HG03280 (cell line): ENCODE measurements at regions not wholly inside any gene's neighbourhood (a gene's known extent, or its start where the extent isn't known, plus 50 kb on each side); places are given as distances from the start of the nearest gene placed in this dataset.
"Not testable (repeated sequence)": the region's sequence is repeated elsewhere in the genome, so short reads cannot be mapped to it uniquely, and the experiment has no call there.

Source experiments
- ATAC-seq: cut with Tn5 transposase; IDR thresholded peaks from one replicate; pipeline ENCODE4 v1.9.1; 2021; ENCODE audit warnings: mild to moderate bottlenecking, moderate library complexity; ENCODE audit not compliant: unreplicated experiment

DNA sequence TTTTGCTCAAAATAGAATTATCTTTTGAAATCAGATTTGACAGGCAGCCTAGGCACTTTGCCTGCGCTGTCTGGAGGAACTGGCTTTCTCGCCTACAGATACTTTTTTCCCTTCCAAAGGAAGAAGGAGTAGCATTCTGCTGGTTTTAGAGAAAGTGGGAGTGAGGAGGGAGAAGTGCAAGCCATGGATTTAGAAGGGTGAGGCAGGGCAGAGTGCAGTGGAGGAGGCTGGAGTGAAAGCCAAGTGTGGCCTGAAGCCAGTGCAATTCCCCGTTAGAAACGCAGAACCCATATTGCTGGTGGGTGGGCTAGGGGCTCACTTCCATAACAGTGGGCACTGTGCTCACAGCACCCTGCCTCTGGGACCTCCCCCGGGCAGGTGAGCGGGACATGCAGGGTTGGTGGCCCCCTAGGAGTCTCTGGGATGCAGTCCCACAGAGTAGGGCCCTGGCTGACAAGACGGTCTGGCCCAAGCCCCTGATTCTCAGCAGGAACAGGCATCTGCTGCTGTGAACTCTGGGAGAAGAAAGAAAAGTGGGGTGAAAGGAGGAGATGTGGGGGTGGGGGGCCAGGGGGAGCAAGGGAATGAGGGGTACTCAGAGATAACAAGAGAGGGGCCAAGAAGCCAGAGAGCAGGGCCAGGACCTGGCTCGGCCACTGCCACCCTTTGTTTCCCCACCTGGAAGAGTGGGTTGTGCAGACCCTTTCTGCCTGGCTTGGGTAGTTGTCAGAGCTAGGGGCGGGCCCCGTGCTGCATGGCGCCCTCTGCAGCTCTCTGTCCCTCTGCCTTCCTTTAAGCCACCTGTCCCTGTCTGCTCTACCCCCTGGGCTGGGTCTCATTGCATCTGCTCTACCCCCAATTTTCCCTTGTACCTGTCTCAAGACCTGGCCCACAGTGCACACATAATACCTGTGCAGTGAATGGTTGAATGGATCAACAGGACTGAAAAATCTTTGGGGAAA lies 273.5 kb upstream of the HS6ST1 start:
- no peak for ATAC-seq

DNA sequence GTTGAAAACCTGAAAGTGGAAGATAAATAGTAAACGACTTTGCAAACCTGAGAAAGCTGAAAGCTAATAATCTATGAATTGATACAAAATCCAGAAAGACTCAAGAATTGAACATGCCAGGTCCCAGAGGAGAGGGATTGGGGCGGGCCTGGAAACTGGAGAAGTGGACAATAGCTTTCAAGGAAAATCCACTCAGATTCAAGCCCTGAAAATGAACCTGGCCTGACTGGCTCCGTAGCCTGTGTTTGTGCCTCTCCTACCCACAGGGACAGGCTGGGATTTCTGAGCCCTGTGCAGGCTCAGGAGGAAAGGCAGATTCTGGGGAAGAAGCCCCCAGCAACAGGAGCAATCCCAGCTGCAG lies 274.8 kb upstream of the HS6ST1 start:
- no peak for ATAC-seq

DNA sequence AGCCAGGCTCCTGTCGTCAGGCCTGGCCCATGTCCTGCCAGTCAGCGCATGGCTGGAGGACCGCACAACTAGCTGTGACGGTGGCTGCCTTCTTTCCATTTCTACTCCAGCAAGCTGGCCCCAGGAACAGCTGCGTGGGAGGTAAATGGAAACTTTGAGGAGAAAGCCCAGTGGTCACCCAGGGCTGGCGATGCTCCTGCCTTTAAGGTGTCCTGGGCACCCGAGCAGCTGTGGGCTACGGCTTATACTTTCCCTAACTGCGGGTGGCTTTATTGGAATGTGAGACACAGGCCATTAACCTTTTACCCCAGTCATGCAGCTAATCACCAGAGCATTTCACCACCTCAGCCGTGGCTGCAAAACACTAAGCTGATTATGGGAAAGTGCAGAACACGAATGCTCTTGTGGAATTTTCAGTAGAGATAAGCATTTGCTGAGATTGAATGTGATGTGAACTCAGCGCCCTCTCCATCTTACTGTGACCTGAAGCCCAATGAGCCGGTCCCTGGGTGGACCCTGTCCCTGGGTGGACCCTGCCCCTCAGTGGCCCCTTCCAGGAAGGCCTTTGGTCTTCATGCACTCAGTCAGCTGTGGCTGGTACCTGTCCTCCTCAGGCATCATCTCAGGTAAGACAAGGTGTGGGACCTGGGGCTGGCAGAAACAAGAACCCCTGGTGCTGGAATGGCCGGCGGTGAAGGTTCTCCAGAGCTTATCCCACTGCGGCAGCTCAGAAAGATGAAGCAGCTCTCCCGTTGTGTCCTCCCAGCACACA lies 275.4 kb upstream of the HS6ST1 start:
- ATAC-seq = no peak

DNA sequence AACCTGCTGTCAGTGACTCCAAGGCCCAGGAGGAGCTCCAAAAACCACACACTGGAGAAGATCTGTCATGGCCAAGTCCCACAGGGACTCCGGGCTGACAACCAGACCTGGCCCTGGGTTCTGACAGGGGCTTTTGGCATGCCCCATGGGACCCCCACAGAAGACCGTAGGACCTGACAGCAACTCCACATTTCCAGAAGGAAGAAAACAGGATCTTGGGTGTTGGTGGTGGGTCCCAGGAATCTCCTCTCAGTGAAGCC lies 275.9 kb upstream of the HS6ST1 start:
- ATAC-seq = no peak

DNA sequence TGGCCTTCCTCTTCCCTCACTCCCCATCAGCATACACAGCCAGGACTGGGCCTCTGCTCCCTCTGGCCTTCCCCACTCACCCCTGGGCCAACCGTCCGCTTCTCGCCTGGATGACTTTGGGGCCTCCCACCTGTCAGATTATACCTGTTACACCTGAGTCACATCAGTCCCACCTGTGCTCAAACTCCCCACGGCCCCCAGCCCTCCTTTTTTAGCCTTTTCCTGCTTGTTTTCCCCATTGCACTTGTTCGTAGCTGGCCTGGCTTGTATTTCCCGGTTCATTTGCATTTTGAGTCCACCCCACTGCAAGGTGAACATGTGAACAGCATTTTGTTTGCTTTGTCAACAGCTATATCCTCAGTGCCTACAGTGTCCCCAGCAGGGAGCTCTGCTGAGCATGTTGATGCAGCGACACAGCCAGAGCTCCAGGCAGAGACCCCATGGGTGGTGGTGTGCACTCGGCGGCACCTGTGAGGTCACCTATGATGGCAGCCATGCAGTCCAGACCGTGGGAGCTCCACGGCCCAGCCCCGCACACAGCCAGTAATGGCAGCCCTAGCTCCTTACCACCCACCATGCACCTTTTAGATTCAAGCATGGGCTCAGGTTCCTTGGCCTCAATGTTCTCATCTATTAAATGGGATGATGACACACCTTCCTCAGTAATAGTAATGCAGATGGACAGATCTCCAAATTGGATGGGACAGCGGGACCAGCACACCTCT lies 276.4 kb upstream of the HS6ST1 start:
- ATAC-seq = no peak

DNA sequence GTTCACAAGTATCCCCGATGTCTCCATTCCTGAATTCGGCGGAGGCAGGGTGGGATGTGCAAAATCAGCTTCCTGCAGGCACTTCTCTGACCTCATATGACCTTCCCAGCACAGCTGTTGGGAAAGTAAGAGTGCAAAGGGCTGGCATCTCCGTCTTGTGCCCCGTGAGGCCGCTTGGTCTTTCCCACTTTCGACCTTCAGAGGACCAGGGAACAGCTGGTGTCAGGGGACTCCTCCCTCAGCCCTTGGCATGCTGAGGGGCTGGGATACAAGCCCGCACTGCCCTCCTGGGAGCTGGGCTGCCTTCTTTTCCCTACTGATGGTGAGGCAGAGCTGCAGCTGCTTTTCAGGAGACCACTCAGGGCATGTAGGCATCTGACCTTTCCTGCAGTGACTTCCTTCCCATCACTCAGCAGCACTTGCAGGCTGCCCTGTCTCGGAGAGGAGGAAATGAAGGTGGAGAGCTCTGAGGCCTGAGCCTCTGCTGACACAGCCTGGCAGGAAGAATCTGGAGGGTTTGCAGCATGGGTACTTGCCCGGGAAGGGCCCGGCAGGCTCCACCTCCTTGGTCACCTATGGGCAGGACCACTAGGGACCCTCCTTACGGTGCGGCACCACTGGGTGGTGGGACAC lies 277.2 kb upstream of the HS6ST1 start:
- no peak for ATAC-seq

DNA sequence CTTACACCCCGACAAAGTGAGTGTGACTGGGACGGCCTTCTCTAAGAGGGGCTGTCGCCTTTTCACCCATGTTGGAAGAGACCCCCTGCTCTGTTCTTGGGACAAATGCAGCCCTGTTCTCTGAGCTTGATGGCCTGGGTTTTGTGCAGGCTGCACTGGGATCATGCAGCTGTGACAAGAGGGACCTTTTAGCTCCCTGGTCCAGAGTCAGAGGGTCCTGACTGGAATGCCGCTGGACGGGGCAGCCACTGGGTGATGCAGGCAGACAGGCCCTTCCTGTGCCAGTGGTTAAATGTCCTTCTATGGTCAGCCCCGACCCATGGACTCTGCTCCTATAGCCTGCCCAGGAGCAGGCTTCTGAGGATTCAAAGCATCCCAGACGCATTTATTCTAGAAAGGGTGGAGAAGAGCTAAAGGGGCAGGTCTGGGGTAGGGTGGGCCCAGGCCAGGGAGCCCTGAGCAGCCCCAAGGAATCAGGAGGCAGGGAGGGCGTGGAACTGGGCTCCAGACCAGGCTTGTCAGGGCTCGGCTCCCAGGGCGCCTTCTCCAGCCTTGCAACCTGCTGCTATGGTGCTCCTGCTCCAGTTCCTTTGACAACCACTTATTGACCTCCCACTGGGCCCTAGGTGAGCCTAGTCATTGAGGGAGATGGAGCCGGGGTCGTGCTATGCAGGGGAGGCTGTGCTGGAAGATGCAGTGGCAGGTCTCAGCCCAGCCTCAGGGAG lies 277.9 kb upstream of the HS6ST1 start:
- no peak for ATAC-seq

DNA sequence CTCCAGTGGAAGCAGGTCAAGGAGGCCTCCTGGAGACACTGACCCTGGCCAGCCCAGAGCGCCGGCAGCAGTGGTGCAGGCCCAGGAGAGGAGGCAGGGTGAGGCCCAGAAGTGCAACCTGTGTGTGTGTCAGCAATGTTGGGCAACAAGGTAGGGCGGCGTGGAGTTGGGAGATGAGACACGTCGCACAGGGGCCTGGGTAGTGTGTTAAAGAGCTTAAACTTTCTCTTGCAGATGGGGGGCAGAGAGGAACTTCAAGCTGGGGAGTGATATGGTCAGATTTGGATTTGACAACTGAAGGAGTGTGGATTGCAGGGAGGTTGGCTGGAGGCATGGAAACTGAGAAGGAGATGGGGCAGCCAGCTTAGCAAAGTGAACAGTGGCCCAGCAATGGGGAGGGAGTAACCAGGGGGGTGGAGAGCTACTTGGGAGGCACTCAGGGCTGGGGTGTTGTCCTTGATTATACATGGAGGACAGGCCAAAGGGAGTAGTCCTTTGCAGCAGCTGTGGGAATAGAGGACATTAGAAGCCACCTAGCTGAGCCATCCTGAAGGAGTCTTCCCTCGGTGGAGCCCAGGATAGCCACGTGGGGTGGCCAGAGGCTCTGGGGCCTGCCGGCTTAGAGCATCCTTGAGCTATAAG lies 278.6 kb upstream of the HS6ST1 start:
- no peak for ATAC-seq

DNA sequence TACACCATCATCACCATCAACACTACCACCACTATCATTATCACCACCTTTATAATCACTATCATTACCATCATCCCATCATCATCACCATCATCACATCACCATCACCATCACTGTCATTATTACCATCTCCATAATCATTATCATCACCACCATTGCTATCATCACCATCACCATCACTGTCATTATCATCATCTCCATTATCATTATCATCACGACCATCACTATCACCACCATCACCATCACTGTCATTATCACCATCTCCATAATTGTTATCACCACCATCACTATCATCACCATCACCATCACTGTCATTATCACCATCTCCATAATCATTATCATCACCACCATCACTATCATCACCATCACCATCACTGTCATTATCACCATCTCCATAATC lies 279.6 kb upstream of the HS6ST1 start:
- ATAC-seq = not testable (repeated sequence)

DNA sequence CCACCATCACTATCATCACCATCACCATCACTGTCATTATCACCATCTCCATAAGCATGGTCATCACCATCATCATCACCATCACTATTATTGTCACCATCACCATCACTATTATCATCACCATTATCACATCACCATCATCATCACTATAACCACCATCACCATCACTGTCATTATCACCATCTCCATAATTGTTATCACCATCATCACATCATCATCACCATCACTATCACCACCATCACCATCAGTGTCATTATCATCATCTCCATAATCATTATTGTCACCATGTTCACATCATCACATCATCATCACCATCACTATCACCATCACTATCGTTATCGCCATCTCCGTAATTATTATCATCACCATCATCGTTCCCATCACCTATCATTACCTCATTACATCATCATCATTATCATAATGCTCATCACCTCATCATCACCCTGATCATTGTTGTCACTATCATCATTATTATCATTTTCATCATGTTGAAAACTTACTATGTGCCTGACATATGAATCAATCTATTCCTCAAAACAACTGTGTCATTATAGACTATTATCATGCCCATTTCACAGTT lies 280.3 kb upstream of the HS6ST1 start:
- no peak for ATAC-seq

DNA sequence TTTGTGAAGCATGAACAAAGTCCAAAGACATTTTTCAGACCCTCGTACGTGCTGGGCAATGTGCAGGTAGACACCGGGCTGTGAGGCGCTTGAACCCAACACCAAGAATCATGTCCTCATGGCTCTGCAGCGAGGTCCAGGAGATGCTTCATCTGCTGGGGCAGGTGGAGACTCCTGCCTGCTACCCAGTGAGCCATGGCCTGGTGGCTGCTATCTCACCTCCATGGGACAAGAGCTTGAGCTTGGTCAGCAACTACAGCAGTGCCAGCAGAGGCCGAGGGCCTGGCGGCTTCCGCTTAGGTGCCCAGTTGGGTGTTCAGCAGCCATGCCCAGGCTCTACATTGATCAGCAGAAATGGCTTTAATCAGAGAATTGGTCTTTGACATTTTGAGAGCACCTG lies 281.0 kb upstream of the HS6ST1 start:
- no peak for ATAC-seq

DNA sequence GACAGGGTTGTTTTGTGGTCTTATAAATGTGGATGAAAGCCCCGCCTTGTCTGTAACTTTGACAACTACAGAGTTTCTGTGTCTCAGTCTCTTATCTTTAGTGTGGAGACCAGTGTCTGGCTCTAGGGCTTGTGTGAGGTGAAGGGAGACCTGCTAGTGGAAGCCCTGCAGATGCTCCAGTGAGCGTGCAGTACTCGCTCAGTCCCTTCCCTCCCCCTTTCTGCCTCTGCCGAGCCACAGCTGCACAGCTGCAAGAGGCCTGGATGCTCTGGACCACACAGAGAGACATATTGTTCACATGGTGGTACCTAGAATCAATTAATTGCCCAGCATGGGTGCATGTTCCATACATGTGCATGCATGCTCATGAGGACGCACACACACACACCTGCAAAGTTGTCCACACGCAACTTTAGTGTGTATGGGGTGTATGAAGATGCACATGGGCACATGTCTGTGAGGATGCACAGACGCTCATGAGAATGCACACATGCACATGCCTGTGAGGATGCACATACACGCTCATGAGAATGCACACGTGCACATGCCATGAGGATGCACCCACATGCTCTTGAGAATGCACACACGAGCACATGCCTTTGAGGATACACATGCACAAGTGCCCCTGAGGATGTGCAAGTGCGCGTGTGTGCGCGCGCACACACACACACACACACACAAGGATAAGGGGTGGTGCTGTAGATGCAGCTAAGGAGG lies 282.1 kb upstream of the HS6ST1 start:
- no peak for ATAC-seq

DNA sequence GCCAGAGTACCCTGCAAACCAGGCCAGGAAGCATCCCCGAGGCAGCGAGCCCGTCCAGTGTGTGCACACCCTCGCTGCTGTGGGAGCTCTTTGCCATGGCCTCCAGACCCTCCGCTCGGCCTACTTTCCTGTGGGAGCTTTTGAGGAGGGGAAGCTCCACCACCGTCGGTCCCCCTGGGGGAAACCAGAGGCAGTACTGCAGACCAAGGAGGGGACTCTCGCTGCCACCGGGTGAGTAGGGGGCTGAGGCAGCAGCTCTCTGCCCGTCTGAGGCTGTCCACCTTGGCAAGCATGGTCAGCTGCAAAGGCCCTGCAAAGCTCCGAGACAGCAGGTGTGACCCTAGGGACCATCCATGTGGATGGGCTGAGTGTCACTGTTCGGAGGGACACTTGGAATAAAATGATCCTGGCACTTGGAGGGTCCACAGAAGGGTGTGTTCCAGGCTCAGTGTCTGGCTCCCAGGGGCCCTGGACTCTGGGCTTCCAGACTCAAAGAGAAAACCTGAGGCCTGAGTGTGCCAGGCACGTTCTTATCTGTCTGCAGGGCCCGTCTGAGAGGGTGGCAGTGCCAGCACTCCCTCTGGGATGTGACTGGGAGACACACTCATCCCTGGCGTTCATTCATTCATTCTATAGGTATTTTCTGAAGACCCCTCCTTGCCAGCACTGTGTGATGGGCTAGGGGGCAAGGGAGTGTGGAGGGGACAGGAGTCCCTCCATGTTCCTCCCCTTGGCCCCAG lies 282.8 kb upstream of the HS6ST1 start:
- ATAC-seq = no peak

DNA sequence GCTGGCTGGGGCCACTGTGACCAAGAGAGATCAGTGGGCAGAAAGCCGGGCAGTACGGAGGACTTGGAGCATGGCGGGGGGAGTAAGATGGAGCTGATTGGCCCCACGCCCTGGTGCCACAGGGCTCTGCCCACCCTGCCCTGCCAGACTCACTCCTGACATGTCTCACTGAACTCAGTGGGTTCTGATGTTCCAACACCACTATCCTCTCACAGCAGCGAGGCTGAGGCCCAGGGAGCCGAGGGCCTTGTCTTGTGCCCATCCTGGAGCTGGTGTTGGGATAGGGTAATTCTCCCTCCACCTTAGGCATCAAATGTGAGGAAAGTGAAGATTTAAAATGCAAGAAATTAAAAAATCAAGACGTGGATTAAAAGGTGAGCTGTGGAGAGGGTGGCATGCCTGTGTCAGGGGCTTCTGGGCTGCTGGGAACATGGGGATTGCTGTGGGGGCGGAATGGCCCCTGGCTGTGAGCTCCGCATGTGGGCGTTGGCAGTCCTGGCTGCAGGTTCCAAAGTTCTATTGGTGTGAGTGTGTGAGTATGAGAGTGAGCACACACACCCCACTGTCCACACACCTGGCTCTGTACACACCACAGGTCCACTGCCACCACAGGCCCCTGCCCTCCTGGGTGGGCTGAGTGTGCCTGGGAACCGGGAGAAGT lies 283.5 kb upstream of the HS6ST1 start:
- no peak for ATAC-seq

DNA sequence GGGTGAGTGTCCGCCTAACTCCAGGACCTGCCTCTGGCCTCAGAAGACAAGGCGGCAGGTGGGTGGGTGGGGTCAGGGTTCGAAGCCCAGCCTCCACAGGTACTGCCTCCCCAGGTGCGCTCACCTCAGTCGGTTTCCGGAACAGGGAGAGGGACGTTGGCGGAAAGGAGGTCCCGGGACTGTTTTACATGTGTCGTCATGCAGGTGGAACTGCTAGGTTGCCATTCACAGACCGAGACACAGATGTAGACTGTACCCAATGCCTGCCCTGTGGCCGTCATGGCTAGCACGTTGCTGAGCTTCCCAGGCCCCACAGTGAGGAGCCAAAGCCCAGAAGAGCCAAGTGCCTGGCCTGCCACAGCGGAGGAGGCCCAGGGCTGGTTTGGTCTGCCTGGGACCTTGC lies 284.0 kb upstream of the HS6ST1 start:
- no peak for ATAC-seq

DNA sequence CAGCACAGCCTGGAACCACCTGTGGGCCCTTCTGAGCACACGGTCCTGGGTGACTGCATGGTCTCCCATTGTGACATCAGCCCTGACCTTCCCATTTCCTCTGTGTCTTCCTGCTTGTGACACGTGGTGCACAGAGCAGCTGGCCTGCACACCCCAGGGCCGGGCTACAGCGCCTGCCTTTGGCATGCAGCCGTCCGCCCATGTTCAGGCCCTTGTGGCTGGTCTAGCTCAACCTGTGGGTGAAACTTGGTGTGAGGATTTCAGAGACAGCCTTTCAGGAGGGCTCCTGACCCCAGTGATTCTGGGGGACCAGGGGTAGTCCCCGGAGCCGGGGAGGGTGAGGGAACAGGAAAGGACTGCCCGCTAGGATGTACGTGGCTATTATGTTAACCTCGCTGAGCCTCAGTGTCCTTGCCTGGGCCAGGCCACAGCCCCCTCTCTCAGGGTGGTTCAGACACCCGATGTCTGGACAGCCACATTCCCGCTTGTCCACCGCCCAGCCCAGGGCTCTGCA lies 284.8 kb upstream of the HS6ST1 start:
- no peak for ATAC-seq

DNA sequence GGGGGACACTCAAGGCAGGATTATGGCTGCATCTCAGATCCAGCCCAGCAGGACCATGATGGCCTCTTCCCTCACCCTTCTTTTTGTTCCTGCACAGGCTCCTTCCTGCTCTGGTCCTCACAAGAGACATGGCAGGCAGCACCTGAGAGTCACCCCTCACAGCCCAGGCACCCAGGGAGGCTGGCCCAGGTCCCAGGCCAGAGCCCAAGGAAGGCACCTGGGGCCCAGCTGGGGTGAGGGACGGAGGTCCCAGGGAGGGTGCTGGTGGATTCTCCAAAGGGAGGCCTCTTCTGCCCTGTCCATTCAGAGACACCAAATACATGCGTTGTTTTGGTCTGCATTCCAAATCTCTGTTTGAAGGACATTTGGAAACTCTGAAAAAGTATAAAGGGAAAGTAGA lies 285.4 kb upstream of the HS6ST1 start:
- ATAC-seq = no peak

DNA sequence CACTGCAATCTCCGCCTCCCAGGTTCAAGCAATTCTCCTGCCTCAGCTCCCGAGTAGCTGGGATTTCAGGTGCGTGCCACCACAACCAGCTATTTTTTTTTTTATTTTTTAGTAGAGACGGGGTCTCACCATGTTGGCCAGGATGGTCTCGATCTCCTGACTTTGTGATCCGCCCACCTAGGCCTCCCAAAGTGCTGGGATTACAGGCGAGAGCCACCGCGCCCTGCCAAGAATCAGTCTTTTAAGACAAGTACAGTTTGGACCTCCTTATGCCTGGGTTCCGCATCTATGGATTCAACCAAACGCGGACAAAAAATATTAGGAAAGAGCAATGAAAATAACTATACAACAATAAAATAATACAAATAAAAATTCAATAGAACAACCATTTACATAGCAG lies 285.9 kb upstream of the HS6ST1 start:
- not testable (repeated sequence) for ATAC-seq
